Liver (tissue), 8 donors: ENCODE measurements at regions not wholly inside any gene's neighbourhood (a gene's known extent, or its start where the extent isn't known, plus 50 kb on each side); places are given as distances from the start of the nearest gene placed in this dataset.

Experiments used
- DNase-seq: peaks from one replicate; pipeline ENCODE4 v3.0.0-alpha.2; 2017; ENCODE audit warnings: low spot score
- H3K27ac ChIP-seq, 2 donors: one replicate each; pipeline ENCODE4 v1.7.0; 2013; ENCODE audit warnings: inconsistent platforms in 2 of 2, low read length in 2 of 2, control low read depth in 1 of 2, low read depth in 1 of 2, mild to moderate bottlenecking in 1 of 2
- H3K27me3 ChIP-seq, 4 donors: one replicate each; pipeline versions ENCODE4 v1.6.1 to v1.7.0; 2013; ENCODE audit warnings: low read length in 3 of 4, inconsistent platforms in 1 of 4, mild to moderate bottlenecking in 1 of 4, moderate library complexity in 1 of 4; ENCODE audit not compliant: control insufficient read depth in 4 of 4, insufficient read depth in 4 of 4
- H3K36me3 ChIP-seq, 4 donors: one replicate each; pipeline versions ENCODE4 v1.6.1 to v1.7.0; 2013; ENCODE audit warnings: low read length in 3 of 4, mild to moderate bottlenecking in 3 of 4, low read depth in 1 of 4, moderate library complexity in 1 of 4; ENCODE audit not compliant: control insufficient read depth in 4 of 4, insufficient read depth in 3 of 4
- H3K4me1 ChIP-seq, 4 donors: one replicate each; pipeline versions ENCODE4 v1.6.1 to v1.7.0; 2013; ENCODE audit warnings: low read length in 3 of 4, mild to moderate bottlenecking in 3 of 4, moderate library complexity in 1 of 4; ENCODE audit not compliant: control insufficient read depth in 4 of 4, insufficient read depth in 4 of 4
- H3K4me3 ChIP-seq, 3 donors: one replicate each; pipeline versions ENCODE4 v1.6.1 to v1.7.0; 2013; ENCODE audit warnings: low read length in 3 of 3, control low read depth in 1 of 3, low read depth in 1 of 3, mild to moderate bottlenecking in 1 of 3
- H3K9ac ChIP-seq, 2 donors: one replicate each; pipeline ENCODE4 v1.7.0; 2013; ENCODE audit warnings: low read length in 2 of 2, mild to moderate bottlenecking in 2 of 2, moderate library complexity in 2 of 2, control low read depth in 1 of 2, low read depth in 1 of 2
- H3K9me3 ChIP-seq, 4 donors: one replicate each; pipeline versions ENCODE4 v1.6.1 to v1.7.0; 2013; ENCODE audit warnings: low read length in 3 of 4; ENCODE audit not compliant: control insufficient read depth in 4 of 4
- EGR1 ChIP-seq, 2 donors: IDR thresholded peaks; 2 replicates each; pipeline ENCODE4 v1.6.1; 2016 to 2018; ENCODE audit warnings: antibody characterized with exemption in 2 of 2, low read depth in 2 of 2
- FOXA1 ChIP-seq: IDR thresholded peaks from 2 replicates; pipeline ENCODE4 v1.6.1; 2016; ENCODE audit warnings: antibody characterized with exemption
- FOXA2 ChIP-seq: IDR thresholded peaks from 2 replicates; pipeline ENCODE4 v1.6.1; 2016; ENCODE audit warnings: antibody characterized with exemption
- GABPA ChIP-seq, 2 donors: IDR thresholded peaks in 1 of 2; conservative IDR thresholded peaks in 1 of 2; 2 replicates each; pipeline ENCODE4 v1.6.1; 2016; ENCODE audit warnings: antibody characterized with exemption in 2 of 2, mild to moderate bottlenecking in 1 of 2, moderate library complexity in 1 of 2
- JUND ChIP-seq, 2 donors: IDR thresholded peaks; 2 replicates each; pipeline ENCODE4 v1.6.1; 2016; ENCODE audit warnings: antibody characterized with exemption in 2 of 2
- NR2F2 ChIP-seq: IDR thresholded peaks from 2 replicates; pipeline ENCODE4 v1.6.1; 2016; ENCODE audit warnings: antibody characterized with exemption
- RAD21 ChIP-seq, 2 donors: IDR thresholded peaks; 2 replicates each; pipeline ENCODE4 v1.6.1; 2016; ENCODE audit warnings: antibody characterized with exemption in 2 of 2, mild to moderate bottlenecking in 2 of 2
- RXRA ChIP-seq, 2 donors: IDR thresholded peaks; 2 replicates each; pipeline ENCODE4 v1.6.1; 2017 to 2018; ENCODE audit warnings: antibody characterized with exemption in 2 of 2, mild to moderate bottlenecking in 1 of 2
- SP1 ChIP-seq: IDR thresholded peaks from 2 replicates; pipeline ENCODE4 v1.6.1; 2018; ENCODE audit warnings: antibody characterized with exemption, mild to moderate bottlenecking
- TAF1 ChIP-seq: conservative IDR thresholded peaks from 2 replicates; pipeline ENCODE4 v1.6.1; 2016; ENCODE audit warnings: antibody characterized with exemption, mild to moderate bottlenecking
- YY1 ChIP-seq: IDR thresholded peaks from 2 replicates; pipeline ENCODE4 v1.6.1; 2016; ENCODE audit warnings: antibody characterized with exemption, mild to moderate bottlenecking
- WGBS: extraction: QIAGEN DNeasy Blood & Tissue Kit; methylation state at CpG from one replicate; pipeline ENCODE4 v1.1.7; 2013; 5-methylcytosine and 5-hydroxymethylcytosine counted together
- TF ChIP-seq, protein P1 (sequence below): IDR thresholded peaks from 2 replicates; pipeline ENCODE4 v1.6.1; 2016; ENCODE audit warnings: antibody characterized with exemption, mild to moderate bottlenecking
- TF ChIP-seq, protein P2 (sequence below): IDR thresholded peaks from 2 replicates; pipeline ENCODE4 v1.6.1; 2016; ENCODE audit warnings: antibody characterized with exemption
- TF ChIP-seq, protein P3 (sequence below): IDR thresholded peaks from 2 replicates; pipeline ENCODE4 v1.6.1; 2016; ENCODE audit warnings: antibody characterized with exemption
- TF ChIP-seq, protein P4 (sequence below): fragments of 150-350 bp; IDR thresholded peaks from 2 replicates; pipeline ENCODE4 v1.5.1; 2017; ENCODE audit warnings: improper control_type of control experiment, low read depth, low read length; ENCODE audit not compliant: missing input control
- TF ChIP-seq, protein P5 (sequence below): IDR thresholded peaks from 2 replicates; pipeline ENCODE4 v1.6.1; 2016; ENCODE audit warnings: antibody characterized with exemption
- donor health status: healthy.
- donor health status: healthy.
- donor health status: healthy.
- donor health status: healthy.
- donor health status: healthy.

DNA sequence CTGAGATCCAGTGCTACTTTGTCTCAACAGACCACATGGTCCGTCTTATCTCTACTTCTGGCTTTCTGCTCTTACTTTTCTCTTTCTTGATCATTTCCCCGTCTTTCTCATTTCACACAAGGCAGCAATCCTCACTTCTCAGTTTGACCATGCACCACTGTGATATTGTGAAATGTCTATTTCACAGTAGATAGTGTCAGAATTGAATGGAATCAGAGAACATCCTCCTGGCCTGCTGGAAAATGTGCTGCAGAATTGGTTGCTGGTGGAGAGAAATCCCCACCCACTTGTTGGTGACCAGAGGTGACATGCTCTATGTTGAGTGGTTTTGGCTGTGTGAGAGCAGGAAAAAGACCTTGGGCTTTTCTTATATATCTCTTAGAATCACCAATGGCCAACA is 57.8 kb upstream of the RCN1 start:
- 61% methylated on average over 2 of the region's 2 CpGs for WGBS
- Histone ChIP-seq H3K9me3 (no peaks in the 10 kb centered on the region), H3K4me1 (no peaks in the 10 kb centered on the region), H3K27ac (no peak overlapping the region), H3K9ac (no peak overlapping the region), H3K27me3 (no peaks in the 10 kb centered on the region), H3K4me3 (no peak overlapping the region), H3K36me3 (no peaks in the 10 kb centered on the region)
- DNase-seq = no peak
- TF ChIP-seq EGR1 (IDR thresholded peaks at IDR 0.05; ENCODE audit: low read depth in 2 of 2) = no peak

DNA sequence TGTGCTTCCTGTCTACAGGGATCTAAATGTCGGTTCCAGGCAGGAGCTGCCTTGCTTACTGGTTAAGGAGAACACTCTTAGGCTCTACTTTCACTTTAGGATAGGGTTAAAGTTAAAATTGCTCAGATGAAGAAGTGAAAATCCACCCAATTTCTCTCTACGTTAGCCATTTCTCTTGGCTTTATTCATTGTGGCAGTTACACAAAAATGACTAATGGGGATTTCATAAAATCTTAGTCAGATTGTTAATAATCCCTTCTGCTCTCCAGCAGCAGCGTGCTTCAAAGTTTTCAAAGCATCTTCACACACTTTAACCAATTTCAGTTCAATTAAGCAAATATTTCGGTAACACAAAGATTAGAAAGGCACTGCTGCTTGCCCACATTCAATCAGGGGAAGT is 58.4 kb upstream of the RCN1 start:
- TF ChIP-seq, protein P1, sequence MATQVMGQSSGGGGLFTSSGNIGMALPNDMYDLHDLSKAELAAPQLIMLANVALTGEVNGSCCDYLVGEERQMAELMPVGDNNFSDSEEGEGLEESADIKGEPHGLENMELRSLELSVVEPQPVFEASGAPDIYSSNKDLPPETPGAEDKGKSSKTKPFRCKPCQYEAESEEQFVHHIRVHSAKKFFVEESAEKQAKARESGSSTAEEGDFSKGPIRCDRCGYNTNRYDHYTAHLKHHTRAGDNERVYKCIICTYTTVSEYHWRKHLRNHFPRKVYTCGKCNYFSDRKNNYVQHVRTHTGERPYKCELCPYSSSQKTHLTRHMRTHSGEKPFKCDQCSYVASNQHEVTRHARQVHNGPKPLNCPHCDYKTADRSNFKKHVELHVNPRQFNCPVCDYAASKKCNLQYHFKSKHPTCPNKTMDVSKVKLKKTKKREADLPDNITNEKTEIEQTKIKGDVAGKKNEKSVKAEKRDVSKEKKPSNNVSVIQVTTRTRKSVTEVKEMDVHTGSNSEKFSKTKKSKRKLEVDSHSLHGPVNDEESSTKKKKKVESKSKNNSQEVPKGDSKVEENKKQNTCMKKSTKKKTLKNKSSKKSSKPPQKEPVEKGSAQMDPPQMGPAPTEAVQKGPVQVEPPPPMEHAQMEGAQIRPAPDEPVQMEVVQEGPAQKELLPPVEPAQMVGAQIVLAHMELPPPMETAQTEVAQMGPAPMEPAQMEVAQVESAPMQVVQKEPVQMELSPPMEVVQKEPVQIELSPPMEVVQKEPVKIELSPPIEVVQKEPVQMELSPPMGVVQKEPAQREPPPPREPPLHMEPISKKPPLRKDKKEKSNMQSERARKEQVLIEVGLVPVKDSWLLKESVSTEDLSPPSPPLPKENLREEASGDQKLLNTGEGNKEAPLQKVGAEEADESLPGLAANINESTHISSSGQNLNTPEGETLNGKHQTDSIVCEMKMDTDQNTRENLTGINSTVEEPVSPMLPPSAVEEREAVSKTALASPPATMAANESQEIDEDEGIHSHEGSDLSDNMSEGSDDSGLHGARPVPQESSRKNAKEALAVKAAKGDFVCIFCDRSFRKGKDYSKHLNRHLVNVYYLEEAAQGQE = no peak
- no peaks in the 10 kb centered on the region for H3K9me3 ChIP-seq
- no peak overlapping the region for H3K9ac ChIP-seq
- no peaks in the 10 kb centered on the region for H3K4me1 ChIP-seq
- peaks cover 0 to under 1% (median 0%) of the 10 kb centered on the region in 4 donors for H3K27me3 ChIP-seq
- H3K4me3 ChIP-seq = no peak overlapping the region
- no peaks in the 10 kb centered on the region for H3K36me3 ChIP-seq
- no peak overlapping the region for H3K27ac ChIP-seq
- WGBS = 48% methylated on average over 4 of the region's 4 CpGs
- no peak for DNase-seq

DNA sequence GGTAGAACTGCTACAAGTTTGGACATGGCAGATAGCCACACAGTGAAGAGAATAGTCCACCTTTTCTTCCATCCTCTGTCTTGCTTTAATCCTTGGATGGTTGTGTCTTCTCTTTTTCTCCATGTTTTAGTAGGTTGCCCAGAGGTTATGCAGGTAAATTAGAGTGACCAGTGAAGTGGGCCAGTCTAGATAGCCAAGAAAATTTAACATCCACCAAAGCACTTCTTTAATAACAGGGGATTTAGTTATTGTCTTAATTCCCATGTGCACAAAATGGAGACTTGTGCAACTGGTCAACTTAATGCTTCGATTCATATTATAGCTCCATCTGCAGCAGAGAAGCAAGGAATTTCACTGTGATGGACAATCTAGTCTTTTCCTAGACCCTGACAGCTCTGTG is 58.8 kb upstream of the RCN1 start:
- no peaks in the 10 kb centered on the region for H3K36me3 ChIP-seq
- no peak for DNase-seq
- no peak overlapping the region for H3K4me3 ChIP-seq
- H3K4me1 ChIP-seq = no peaks in the 10 kb centered on the region
- H3K27me3 ChIP-seq = peaks cover 0 to 2% (median 0%) of the 10 kb centered on the region in 4 donors
- H3K9ac ChIP-seq = no peak overlapping the region
- no peak overlapping the region for H3K27ac ChIP-seq
- TF ChIP-seq RXRA (IDR thresholded peaks at IDR 0.05) (no peak), SP1 (no peak), FOXA1 (no peak), RAD21 (IDR thresholded peaks at IDR 0.05) (no peak), EGR1 (IDR thresholded peaks at IDR 0.05; ENCODE audit: low read depth in 2 of 2) (no peak), JUND (IDR thresholded peaks at IDR 0.05) (no peak), GABPA (IDR thresholded peaks at IDR 0.05 in 1 of 2, conservative IDR thresholded peaks at IDR 0.05 in 1 of 2) (no peak), YY1 (no peak), FOXA2 (no peak), NR2F2 (no peak), TAF1 (no peak)
- TF ChIP-seq, protein P2, sequence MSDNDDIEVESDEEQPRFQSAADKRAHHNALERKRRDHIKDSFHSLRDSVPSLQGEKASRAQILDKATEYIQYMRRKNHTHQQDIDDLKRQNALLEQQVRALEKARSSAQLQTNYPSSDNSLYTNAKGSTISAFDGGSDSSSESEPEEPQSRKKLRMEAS = no peak
- TF ChIP-seq, protein P1 = no peak
- TF ChIP-seq, protein P3, sequence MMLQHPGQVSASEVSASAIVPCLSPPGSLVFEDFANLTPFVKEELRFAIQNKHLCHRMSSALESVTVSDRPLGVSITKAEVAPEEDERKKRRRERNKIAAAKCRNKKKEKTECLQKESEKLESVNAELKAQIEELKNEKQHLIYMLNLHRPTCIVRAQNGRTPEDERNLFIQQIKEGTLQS = no peak
- TF ChIP-seq, protein P4, sequence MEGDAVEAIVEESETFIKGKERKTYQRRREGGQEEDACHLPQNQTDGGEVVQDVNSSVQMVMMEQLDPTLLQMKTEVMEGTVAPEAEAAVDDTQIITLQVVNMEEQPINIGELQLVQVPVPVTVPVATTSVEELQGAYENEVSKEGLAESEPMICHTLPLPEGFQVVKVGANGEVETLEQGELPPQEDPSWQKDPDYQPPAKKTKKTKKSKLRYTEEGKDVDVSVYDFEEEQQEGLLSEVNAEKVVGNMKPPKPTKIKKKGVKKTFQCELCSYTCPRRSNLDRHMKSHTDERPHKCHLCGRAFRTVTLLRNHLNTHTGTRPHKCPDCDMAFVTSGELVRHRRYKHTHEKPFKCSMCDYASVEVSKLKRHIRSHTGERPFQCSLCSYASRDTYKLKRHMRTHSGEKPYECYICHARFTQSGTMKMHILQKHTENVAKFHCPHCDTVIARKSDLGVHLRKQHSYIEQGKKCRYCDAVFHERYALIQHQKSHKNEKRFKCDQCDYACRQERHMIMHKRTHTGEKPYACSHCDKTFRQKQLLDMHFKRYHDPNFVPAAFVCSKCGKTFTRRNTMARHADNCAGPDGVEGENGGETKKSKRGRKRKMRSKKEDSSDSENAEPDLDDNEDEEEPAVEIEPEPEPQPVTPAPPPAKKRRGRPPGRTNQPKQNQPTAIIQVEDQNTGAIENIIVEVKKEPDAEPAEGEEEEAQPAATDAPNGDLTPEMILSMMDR = no peak
- TF ChIP-seq, protein P5, sequence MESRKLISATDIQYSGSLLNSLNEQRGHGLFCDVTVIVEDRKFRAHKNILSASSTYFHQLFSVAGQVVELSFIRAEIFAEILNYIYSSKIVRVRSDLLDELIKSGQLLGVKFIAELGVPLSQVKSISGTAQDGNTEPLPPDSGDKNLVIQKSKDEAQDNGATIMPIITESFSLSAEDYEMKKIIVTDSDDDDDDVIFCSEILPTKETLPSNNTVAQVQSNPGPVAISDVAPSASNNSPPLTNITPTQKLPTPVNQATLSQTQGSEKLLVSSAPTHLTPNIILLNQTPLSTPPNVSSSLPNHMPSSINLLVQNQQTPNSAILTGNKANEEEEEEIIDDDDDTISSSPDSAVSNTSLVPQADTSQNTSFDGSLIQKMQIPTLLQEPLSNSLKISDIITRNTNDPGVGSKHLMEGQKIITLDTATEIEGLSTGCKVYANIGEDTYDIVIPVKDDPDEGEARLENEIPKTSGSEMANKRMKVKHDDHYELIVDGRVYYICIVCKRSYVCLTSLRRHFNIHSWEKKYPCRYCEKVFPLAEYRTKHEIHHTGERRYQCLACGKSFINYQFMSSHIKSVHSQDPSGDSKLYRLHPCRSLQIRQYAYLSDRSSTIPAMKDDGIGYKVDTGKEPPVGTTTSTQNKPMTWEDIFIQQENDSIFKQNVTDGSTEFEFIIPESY = no peak
- no peaks in the 10 kb centered on the region for H3K9me3 ChIP-seq
- WGBS = 66% methylated on average over 1 of the region's 1 CpG
